HEK293T (cell line): ENCODE measurements at regions not wholly inside any gene's neighbourhood (a gene's known extent, or its start where the extent isn't known, plus 50 kb on each side); places are given as distances from the start of the nearest gene placed in this dataset.

Source experiments
- CTCF ChIA-PET: fragments of 350-600 bp; formaldehyde crosslinking; extraction: SDS; loops from one replicate; lab custom pipeline; 2021; ENCODE audit warnings: antibody characterized with exemption, inconsistent platforms; lab: Yijun Ruan, JAX
- POLR2A ChIA-PET: fragments of 350-600 bp; formaldehyde crosslinking; extraction: SDS; loops from one replicate; lab custom pipeline; 2020; ENCODE audit warnings: antibody characterized with exemption, inconsistent platforms; lab: Yijun Ruan, JAX
- DNase-seq: peaks from one replicate; pipeline ENCODE4 v3.0.0; 2012; ENCODE audit warnings: mixed read lengths; ENCODE audit errors: extremely low spot score
- ARNT ChIP-seq: fragments of 450-650 bp; IDR thresholded peaks from 2 replicates; pipeline ENCODE4 v1.6.1; 2017; ENCODE audit warnings: mild to moderate bottlenecking
- BHLHE40 ChIP-seq: fragments of 450-650 bp; IDR thresholded peaks from 2 replicates; pipeline ENCODE4 v1.6.1; 2016; ENCODE audit warnings: mild to moderate bottlenecking, moderate library complexity, borderline replicate concordance
- CTBP1 ChIP-seq: fragments of 450-650 bp; IDR thresholded peaks from 2 replicates; pipeline ENCODE4 v1.6.1; 2016; ENCODE audit warnings: borderline replicate concordance
- ELF4 ChIP-seq: fragments of 450-650 bp; IDR thresholded peaks from 2 replicates; pipeline ENCODE4 v1.6.1; 2017; ENCODE audit warnings: antibody characterized with exemption
- FOXA1 ChIP-seq: fragments of 450-650 bp; IDR thresholded peaks from 2 replicates; pipeline ENCODE4 v1.6.1; 2016; ENCODE audit warnings: mild to moderate bottlenecking
- FOXK2 ChIP-seq: fragments of 450-650 bp; IDR thresholded peaks from 2 replicates; pipeline ENCODE4 v1.6.1; 2016; ENCODE audit warnings: mild to moderate bottlenecking
- FOXM1 ChIP-seq: fragments of 450-650 bp; IDR thresholded peaks from 2 replicates; pipeline ENCODE4 v1.6.1; 2017; ENCODE audit warnings: mild to moderate bottlenecking, borderline replicate concordance
- HDGF ChIP-seq: fragments of 450-650 bp; IDR thresholded peaks from 2 replicates; pipeline ENCODE4 v1.6.1; 2017; ENCODE audit warnings: antibody characterized with exemption, borderline replicate concordance
- L3MBTL2 ChIP-seq: fragments of 450-650 bp; conservative IDR thresholded peaks from 2 replicates; pipeline ENCODE4 v1.6.1; 2016; ENCODE audit warnings: mild to moderate bottlenecking
- LEF1 ChIP-seq: fragments of 450-650 bp; IDR thresholded peaks from 2 replicates; pipeline ENCODE4 v1.6.1; 2017; ENCODE audit warnings: mild to moderate bottlenecking, borderline replicate concordance
- NFRKB ChIP-seq: fragments of 450-650 bp; IDR thresholded peaks from 2 replicates; pipeline ENCODE4 v1.6.1; 2016; ENCODE audit warnings: mild to moderate bottlenecking, moderate library complexity
- SP1 ChIP-seq: fragments of 450-650 bp; IDR thresholded peaks from 2 replicates; pipeline ENCODE4 v1.6.1; 2017
- SUZ12 ChIP-seq: fragments of 450-650 bp; IDR thresholded peaks from 2 replicates; pipeline ENCODE4 v1.6.1; 2016; ENCODE audit warnings: mild to moderate bottlenecking
- TARDBP ChIP-seq: fragments of 450-650 bp; IDR thresholded peaks from 2 replicates; pipeline ENCODE4 v1.6.1; 2016
- ZNF384 ChIP-seq: fragments of 450-650 bp; IDR thresholded peaks from 2 replicates; pipeline ENCODE4 v1.6.1; 2016
- TF ChIP-seq, protein P1 (sequence below): fragments of 450-650 bp; IDR thresholded peaks from 2 replicates; pipeline ENCODE4 v1.6.1; 2016

DNA sequence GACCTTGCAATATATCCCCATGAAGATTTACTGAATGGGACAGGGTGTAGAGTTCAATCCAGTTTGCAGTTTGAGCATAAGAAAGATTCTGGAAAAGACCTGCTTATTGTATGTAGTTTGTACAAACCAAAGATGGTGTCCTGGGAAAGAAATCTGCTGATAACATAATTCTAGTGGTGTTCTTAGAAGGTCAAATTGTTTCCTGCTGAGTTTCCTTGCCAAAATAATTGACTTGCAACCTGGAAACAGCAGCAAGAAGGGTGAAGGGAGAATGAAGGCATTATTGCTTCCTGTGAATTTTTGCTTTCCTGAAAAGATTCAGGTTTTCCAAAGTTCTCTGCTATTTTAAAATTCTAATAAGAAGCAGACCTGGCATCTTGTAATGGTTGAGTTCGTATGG lies 222.9 kb downstream of the KIF20B start:
- POLR2A ChIA-PET = no interaction called here
- CTCF ChIA-PET = no interaction called here
- TF ChIP-seq, protein P1, sequence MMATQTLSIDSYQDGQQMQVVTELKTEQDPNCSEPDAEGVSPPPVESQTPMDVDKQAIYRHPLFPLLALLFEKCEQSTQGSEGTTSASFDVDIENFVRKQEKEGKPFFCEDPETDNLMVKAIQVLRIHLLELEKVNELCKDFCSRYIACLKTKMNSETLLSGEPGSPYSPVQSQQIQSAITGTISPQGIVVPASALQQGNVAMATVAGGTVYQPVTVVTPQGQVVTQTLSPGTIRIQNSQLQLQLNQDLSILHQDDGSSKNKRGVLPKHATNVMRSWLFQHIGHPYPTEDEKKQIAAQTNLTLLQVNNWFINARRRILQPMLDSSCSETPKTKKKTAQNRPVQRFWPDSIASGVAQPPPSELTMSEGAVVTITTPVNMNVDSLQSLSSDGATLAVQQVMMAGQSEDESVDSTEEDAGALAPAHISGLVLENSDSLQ = no peak
- TF ChIP-seq HDGF (no peak), NFRKB (no peak), ZNF384 (no peak), ELF4 (no peak), SUZ12 (no peak), LEF1 (no peak), L3MBTL2 (no peak), SP1 (no peak), FOXA1 (no peak), CTBP1 (no peak), BHLHE40 (no peak), FOXK2 (no peak)
- DNase-seq = no peak

DNA sequence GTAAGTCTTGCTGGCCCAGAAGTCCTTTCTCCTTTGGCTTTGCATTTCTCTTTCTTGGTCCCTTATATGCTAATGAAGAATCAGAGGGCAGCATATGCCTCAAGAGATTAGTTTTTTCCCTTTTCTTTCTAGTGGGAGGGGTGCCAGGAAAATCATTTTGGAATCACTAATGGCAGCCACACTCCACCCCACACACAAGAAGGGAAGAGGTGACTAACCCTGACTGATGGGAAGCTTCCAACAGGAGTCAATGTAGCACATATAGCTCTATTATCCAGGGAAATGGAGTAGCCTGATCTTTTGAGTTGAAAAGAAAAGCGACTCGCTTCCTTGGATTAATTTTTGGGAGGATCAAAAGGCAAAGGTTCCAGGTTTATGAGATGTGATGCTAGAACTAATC lies 225.3 kb downstream of the KIF20B start:
- no peak for TF ChIP-seq ZNF384
- TF ChIP-seq LEF1 = no peak
- TF ChIP-seq, protein P1 = no peak
- TF ChIP-seq HDGF = no peak
- TF ChIP-seq FOXM1 = no peak
- TF ChIP-seq SUZ12 = no peak
- no peak for TF ChIP-seq TARDBP
- TF ChIP-seq ELF4 = no peak
- no peak for TF ChIP-seq L3MBTL2
- no peak for TF ChIP-seq SP1
- no peak for TF ChIP-seq CTBP1
- ChIA-PET CTCF (no interaction called here), POLR2A (no interaction called here)
- DNase-seq = no peak

DNA sequence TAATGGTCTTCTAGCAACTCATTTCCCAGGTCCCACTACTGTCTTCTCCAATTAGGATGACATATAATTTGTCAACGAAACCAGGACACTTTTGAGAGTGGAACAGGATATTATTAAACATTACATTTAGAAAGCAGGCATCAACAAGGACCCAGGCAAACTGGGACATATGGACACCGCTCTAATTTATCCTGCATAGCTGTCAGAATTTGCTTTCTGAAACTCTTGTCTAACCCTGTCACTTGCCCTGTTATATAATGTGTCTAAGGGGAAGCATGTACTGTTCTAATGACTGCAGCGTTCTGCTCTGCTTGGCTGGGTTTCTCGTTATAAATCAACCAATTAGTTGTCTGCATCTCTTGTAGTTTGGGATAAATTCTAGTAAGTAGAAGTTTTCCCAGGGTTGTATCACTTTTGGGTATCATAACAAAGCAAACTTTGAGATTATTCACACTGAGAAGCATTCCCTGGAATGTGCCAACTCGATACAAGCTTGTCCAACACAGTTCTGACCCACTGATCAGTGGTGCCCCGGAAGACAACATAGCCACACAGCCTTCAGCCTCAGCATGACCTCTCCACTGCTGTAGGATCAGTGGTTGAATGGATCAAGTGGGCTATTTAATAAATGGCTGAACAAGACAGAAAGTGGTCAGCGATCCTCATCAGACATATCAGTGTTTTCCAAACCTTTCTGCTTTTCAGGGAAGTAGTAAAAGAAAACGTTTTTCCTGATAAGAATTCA lies 228.1 kb downstream of the KIF20B start:
- no peak for TF ChIP-seq SP1
- no peak for TF ChIP-seq CTBP1
- no peak for TF ChIP-seq LEF1
- no peak for TF ChIP-seq SUZ12
- TF ChIP-seq, protein P1 = no peak
- no peak for TF ChIP-seq NFRKB
- no peak for TF ChIP-seq HDGF
- no peak for TF ChIP-seq BHLHE40
- TF ChIP-seq TARDBP = no peak
- TF ChIP-seq ARNT = no peak
- no peak for TF ChIP-seq ZNF384
- no peak for DNase-seq
- POLR2A ChIA-PET = no interaction called here
- CTCF ChIA-PET = no interaction called here

DNA sequence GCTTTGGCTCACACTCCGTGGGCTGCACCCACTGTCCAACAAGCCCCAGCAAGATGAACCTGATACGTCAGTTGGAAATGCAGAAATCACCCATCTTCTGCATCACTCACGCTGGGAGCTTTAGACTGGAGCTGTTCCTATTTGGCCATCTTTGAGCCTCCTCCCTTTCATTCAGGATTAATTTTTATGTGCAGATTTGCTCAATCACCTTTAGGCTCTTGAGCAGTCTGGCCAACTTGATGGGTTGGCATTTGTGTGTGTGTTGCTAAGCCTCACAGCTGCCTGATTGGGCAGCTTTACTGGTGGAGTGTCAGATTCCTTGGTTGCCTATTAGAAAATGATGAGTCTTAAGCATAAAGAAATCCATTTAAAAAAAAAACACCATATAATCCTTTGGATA lies 236.1 kb downstream of the KIF20B start:
- TF ChIP-seq SP1 (no peak), HDGF (no peak), BHLHE40 (no peak), TARDBP (no peak), ARNT (no peak), CTBP1 (no peak), ZNF384 (no peak), FOXK2 (no peak), FOXA1 (no peak)
- TF ChIP-seq, protein P1 = no peak
- DNase-seq = no peak
- POLR2A ChIA-PET = no interaction called here
- CTCF ChIA-PET = no interaction called here

GRCh38 chr10:89940076-89940475 lies 238.7 kb downstream of the KIF20B start:
- TF ChIP-seq NFRKB = no peak
- no peak for TF ChIP-seq FOXK2
- no peak for TF ChIP-seq FOXA1
- TF ChIP-seq ARNT = no peak
- TF ChIP-seq, protein P1 = no peak
- no peak for TF ChIP-seq LEF1
- no peak for TF ChIP-seq FOXM1
- no peak for TF ChIP-seq TARDBP
- TF ChIP-seq ELF4 = no peak
- no peak for TF ChIP-seq ZNF384
- no peak for TF ChIP-seq SP1
- no peak for TF ChIP-seq SUZ12
- TF ChIP-seq L3MBTL2 = no peak
- no peak for DNase-seq
- ChIA-PET CTCF (no interaction called here), POLR2A (no interaction called here)
